Stimulated activated naive CD4-positive, alpha-beta T cell (primary cell): ENCODE measurements at regions not wholly inside any gene's neighbourhood (a gene's known extent, or its start where the extent isn't known, plus 50 kb on each side); places are given as distances from the start of the nearest gene placed in this dataset.

Source experiments
- DNase-seq, 6 experiments: peaks; one replicate each; lab custom pipeline; 2025; lab: John Stamatoyannopoulos, UW

DNA sequence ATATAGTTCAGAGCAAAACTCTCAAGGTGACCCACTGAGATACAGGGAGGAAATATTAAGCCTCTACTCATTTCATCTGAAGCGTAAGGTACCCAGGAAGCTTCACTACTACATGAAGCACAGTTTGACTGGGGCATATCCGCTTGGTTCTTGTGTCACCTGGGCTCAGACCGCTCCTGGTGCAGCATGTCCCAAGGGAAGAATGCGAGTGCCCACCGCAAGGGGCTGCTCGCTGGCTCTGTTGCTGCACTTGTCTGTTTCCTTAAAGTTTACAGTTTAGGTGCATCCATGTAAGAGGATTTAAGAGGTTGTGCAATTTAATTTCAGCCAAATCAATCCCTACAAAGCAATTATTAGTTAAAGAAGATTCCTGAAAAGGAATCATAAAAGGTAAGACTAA is 507.8 kb downstream of the FBXO15 start:
- DNase-seq = no peak

GRCh38 chr18:73638709-73639108 is 508.9 kb downstream of the FBXO15 start:
- DNase-seq = no peak

- no peak for DNase-seq
Measured at GRCh38 chr18:73636355-73636754, 511.3 kb downstream of the FBXO15 start.

DNA sequence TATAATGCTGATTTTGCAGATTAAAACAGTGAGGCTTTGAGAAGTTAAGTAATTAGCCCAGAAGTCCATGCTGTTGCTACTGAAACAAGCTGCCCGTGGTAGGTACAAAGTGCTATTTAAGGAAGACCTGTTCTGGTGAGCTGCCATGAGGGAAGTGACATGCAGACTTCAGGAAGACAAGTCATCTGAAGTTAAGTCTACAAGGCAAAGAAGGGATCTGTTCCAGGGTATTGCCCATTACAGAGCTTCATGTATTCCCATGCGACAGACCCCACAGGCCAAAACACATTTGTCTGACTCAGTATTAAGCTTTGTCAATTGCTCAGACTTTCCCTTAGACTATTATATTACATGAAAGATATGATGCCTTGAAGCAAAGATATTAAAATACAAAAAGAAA is 520.8 kb downstream of the FBXO15 start:
- DNase-seq = no peak

- no peak for DNase-seq
Measured at GRCh38 chr18:73626221-73626620, 521.4 kb downstream of the FBXO15 start.

DNA sequence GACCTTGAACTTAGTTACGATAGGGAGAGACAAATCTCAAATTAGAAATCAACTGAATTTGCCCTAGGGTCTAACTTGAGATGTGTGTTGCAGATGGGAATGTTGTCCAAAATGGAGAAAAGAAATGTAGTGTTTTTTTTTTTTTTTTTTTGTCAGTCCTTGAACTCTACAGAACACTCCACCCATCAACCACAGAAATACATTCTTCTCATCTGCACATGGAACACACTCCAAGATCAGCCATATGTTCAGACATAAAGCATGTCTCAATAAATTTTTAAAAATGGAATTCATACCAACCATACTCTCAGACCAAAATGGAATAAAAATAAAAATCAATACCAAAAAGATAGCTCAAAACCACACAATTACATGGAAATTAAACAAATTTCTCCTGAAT is 526.5 kb downstream of the FBXO15 start:
- DNase-seq = no peak

DNA sequence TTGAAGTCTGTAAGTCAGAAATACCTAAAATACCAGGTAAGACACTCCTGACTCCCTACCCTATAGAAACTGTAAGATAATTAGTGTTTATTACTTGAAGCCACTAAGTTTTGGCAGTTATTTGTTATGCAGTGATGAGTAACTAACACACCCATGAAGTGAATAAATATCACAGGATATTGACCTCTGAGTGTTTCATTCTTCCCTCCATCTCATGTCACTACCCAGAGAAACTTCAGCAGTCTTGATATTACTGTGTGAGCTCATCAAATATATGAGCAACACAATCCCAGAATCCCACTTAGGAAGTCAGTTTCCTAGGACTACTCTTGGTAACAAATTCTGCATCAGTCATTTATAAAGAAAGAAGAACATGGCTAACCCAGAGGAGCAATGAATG is 529.7 kb downstream of the FBXO15 start:
- no peak for DNase-seq

DNA sequence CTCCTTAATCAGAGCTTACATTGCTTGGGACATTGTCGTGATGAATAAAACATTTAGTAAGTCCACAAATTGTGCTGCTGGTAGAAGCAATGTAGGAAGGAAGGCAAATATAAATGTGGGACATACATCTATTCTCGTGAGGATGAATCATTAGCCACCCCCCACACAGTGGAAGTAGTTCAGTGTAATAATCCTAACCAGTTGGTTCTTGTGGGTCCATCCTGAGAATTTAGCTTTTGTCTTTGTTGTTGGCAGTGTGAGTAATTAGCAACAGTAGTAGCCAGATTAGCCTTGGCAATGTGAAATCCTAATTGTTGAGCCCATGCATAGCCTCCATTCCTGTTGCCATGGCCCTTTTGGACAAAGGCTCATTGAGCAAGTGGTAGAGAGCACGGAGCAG is 532.1 kb downstream of the FBXO15 start:
- DNase-seq = no peak

- no peak for DNase-seq
Measured at GRCh38 chr18:73614812-73615211, 532.8 kb downstream of the FBXO15 start.

DNA sequence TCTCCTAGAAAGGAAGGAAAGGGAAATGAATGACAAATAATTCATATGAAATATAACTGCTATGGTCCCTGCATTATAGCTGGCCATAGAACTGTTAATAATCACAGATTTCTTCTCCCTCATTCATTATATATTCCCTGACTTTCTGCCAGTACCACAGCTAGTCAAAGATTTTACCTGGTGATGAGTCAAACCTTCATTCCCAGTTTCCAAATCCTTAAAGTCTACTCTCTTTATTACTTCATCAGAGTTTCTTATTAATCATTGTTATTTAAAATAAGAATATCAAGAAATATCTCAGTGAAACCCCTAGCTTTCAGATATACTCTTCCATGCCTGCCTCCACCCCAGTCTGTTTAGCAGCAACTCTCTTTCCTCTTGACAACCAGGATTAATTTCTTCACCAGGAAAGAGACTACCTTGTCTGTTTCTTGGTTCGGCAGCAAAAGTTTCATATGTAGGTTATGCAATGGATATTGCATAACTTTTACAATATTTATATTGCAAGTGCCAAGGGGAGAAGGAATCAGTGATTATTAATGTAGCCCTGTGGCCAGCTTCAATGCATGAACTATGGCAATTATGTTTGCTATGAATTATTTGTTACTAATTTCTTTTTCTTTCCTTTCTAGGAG is 533.8 kb downstream of the FBXO15 start:
- no peak for DNase-seq

DNA sequence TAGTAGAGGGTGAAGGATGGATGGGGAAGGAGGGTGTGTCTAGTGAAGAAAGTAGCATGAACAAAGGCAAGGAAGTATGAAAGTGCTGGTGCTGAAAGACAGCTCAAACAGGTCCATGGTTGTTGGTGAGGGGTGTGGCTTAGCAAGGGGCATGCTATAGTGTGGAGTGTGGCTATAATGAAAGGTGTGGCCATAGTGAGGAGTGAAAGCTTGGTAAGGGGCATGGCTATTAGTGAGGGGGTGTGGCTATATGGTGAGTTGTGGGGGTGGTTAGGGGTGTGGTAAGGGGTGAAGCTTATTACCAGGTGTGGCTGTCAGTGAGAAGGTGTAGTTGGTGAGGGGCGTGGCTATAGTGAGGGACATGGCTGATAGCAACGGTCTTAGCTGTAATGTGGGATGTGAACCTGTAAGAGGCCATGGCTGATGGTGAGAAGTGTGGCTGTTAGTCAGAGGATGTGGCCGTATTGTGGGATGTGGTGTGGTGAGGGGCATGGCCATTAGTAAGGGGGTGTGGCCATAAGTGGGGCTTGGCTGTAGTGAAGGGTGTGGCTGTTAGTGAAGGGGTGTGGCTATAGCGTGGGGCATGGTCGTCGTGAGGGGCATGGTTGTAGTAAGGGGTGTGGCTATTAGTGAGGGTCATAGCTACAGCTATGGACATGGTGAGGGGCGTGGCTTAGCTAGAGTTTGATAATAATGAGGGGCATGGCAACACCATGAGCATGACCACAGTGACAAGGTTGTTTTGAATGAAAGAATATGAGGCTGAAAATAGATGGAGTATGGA is 549.6 kb downstream of the FBXO15 start:
- DNase-seq = no peak

DNA sequence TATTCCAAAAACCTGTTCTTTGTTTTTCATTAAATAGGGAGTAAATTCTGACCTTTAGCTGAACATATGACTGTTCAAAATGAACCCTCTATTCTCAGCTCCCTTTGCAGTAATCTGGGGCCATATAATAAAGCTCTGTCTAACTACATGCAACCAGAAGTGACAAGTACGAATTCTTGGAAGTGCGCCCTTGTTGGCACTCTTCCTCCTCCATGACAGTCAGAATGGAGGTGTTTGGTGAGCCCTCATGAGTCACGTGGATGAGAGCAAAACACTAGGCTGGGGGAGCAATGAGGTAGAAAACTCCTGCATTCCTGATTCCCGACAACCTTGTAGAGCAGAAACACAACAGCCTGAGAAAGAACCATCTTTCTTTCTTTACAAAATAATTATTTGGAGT is 552.9 kb downstream of the FBXO15 start:
- no peak for DNase-seq

DNA sequence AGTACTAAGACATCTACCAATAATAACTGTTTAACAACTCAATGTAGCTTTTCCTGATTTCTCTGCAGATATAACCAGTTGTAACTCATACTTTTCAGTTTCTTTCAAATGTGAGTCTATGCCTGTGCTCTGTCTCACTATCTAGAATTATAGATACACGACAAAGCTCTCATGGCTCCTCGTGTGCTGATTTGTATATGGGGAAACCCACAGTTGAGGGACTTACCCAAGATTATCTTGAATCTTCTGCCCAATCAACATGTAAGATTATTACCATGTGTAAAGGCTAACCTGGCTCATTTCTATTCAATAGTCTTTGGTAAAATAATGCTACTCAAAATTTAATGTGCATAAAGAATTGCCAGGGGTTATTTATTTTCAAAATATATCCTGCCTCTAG is 554.4 kb downstream of the FBXO15 start:
- no peak for DNase-seq

- DNase-seq = no peak
Measured at GRCh38 chr18:73590950-73591349, 556.7 kb downstream of the FBXO15 start.

DNA sequence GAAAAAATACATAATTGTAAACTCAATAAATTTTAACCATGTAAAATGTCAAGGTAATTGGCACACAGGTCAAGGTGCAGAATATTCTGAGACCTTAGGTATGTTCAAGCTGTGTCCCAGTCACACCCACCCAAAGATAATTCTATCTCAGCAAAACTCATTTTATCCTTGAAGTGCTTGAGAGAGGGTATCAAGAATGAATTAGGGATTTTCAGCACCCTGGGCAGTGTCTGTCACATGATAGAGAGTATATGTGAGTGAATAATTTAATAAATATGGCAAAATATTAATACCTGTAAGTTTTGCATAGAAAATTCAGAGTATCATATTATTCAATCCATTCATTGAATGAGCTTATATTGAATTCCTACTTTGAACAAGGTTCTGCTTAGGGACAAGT is 567.9 kb downstream of the FBXO15 start:
- no peak for DNase-seq

DNA sequence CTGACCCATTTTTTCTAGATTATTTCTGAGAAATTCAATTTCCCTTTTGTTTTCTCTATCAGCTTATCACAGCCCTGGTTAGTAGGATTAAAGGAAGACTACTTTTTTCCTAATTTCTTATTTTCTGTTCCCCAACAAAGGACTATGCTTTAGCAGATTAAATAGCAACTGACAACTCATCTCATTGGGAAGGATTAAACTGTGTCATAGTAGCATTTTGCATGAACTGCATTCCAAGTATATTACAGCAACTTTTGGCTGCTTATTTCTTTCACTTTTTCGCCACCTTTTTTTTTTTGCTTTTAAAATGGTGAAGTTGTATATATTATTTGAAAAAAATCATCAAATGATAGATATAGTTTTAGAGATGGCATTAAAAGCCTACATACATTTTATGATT is 570.3 kb downstream of the FBXO15 start:
- no peak for DNase-seq

DNA sequence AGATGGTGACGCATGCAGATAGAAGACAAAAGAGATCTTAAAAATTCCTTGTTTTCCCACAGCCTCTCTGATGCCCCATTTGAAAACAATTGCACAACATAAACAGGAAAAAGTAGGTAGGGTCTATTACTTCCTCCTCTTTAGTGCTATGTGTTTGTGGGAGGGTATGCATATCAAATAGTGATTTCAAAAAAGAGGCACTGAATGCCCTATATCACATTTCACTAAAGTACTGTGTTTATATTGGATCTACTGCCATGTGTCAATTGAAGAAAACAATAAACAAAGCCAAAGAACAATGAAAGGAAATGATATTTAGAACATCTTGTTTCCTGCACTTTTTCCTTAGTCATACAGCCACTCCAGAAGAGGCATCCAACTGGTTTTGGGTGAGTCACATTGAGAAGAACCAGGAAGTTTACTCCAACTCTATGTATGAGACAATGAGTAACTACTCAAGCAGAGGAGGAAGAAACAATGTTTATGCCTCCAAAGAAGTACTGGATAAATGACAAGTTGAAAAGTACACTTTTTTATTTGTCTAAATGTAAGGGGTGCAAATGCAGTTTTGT is 583.6 kb downstream of the FBXO15 start:
- no peak for DNase-seq

GRCh38 chr18:73563345-73563744 is 584.3 kb downstream of the FBXO15 start:
- no peak for DNase-seq

DNA sequence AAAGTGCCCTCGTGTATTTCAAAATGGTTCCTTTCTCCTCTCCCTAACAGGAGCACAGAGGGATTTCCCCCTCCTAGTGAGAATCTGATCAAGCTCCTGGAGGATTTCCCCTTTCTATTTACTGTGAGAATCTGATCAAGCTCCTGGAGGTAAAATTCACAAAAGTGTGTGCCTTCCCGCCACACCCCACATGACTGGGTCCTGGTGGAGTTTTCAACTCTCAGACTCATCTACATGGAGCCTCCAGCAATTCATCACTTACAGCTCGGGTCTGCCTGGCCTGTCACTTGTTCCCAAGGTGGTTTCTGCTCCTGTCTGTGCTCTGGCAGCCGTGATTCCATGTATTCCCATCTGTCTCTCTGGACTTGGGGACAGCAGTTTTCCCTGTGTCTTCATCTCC is 590.7 kb downstream of the FBXO15 start:
- no peak for DNase-seq

DNA sequence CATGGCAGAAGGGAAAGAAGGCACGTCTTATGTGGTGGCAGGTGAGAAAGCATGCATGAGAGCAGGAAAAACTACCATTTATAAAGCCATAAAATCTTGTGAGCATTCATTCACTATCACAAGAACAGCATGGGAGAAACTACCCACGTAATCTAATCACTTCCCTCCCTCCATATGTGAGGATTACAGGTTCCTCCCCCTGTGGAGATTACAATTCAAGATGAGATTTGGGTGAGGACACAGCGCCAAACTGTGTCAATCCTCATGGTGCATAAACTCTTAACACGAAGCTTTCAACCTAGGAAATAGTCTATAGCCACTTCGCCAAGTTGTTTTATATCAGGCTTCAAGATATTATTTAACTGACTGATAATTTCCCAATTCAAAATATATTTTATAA is 595.5 kb downstream of the FBXO15 start:
- no peak for DNase-seq

GRCh38 chr18:73551211-73551610 is 596.4 kb downstream of the FBXO15 start:
- no peak for DNase-seq

DNA sequence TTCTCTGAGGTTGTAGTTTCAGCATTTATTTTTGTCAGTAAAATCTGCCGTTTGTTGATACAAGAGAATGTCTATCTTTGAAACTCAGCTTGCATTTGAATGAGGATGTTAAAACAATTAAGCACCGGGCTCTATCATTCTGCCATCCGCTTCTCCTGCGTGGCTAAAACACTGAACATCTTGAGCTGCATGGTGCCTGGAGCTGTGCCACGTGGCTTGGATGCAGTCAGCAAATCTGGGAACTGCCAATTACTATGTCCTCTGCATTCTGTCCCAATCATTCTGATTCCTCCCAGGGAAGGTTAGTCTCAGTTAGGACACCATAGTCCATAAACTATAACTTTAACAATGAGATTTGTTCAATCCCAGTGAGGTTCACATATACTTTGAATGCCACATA is 598.4 kb downstream of the FBXO15 start:
- no peak for DNase-seq

DNA sequence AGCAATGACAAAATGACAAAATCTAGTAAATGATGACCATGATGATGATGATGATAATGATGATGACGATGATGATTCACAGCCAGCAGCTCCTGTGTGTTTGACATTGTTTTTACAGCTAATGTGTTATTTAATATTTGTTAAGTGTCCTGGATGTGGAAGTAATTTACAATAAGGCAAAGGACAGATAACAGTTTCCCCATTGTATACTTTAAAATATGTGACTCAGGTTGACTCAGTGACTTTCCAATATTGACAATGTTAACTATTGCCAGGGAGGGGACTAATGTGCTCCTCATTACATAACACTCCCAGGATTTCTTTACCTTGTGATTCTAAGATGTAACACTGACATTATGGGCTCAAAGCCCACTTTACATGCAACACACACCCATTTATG is 602.2 kb downstream of the FBXO15 start:
- DNase-seq = no peak

DNA sequence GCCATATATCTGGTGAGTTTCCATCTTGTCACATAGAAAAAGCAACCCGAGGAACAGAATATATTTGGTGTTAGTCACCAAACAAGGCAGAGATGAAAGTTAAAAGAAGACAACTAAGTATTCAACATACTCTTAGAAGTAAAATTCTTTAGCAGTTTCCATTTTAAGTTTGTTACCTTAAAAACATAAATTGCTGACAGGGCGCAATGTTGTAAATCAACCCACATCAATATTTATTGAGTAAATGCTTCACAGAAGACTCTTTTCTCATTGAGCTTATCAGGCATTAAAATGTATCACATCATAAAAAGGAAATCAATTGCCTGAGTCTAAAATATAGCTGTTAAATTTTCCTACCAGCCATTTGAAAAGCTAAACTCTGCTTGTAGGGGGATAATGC is 603.0 kb downstream of the FBXO15 start:
- no peak for DNase-seq
